ENCODE measurements at regions not wholly inside any gene's neighbourhood (a gene's known extent, or its start where the extent isn't known, plus 50 kb on each side); places are given as distances from the start of the nearest gene placed in this dataset.

- H4K20me1 ChIP-seq (ENCODE audit: insufficient read depth): no peaks in the 10 kb centered on the region
- H3K4me3 ChIP-seq: no peak overlapping the region
- BruUV-seq (replicated peaks): no TSS peak
- no peaks in the 10 kb centered on the region for H3K27me3 ChIP-seq (ENCODE audit: insufficient read depth, low read depth)
- no peaks in the 10 kb centered on the region for H3K9me2 ChIP-seq (ENCODE audit: insufficient read depth)
- H3K79me2 ChIP-seq (ENCODE audit: low read depth): no peaks in the 10 kb centered on the region
- no peaks in the 10 kb centered on the region for H3K9me3 ChIP-seq (ENCODE audit: insufficient read depth, low read depth)
- H3F3A ChIP-seq (ENCODE audit: insufficient read depth, low read depth): no peaks in the 10 kb centered on the region
- TF ChIP-seq CTCF (conservative IDR thresholded peaks at IDR 0.05) (no peak), EZH2 (IDR thresholded peaks at IDR 0.05; ENCODE audit: low read depth) (no peak)
- intact Hi-C loops (cut with micrococcal nuclease; ENCODE audit: unreplicated experiment): no loop called here
- no peaks in the 10 kb centered on the region for H3K4me1 ChIP-seq (replicated peaks; ENCODE audit: insufficient read depth)
- H3K4me2 ChIP-seq: no peak overlapping the region
- ChIA-PET POLR2A (ENCODE audit: unreplicated experiment) (no interaction called here), CTCF (no interaction called here)
- H3K27ac ChIP-seq: no peak overlapping the region
- no peak overlapping the region for H2AFZ ChIP-seq
- DNase-seq: no peak
- no peaks in the 10 kb centered on the region for H3K36me3 ChIP-seq (ENCODE audit: low read depth)
Observed at GRCh38 chrX:146154191-146154590, 336.6 kb downstream of the SLITRK2 start.

GRCh38 chrX:146160443-146161203 lies 343.0 kb downstream of the SLITRK2 start:
- Histone ChIP-seq H3K4me2 (no peak overlapping the region), H3K4me3 (no peak overlapping the region), H3K27ac (no peak overlapping the region), H3K9me2 (ENCODE audit: insufficient read depth) (no peaks in the 10 kb centered on the region), H3K79me2 (ENCODE audit: low read depth) (no peaks in the 10 kb centered on the region), H3K9me3 (ENCODE audit: insufficient read depth, low read depth) (no peaks in the 10 kb centered on the region), H2AFZ (no peak overlapping the region), H3K27me3 (ENCODE audit: insufficient read depth, low read depth) (no peaks in the 10 kb centered on the region), H4K20me1 (ENCODE audit: insufficient read depth) (no peaks in the 10 kb centered on the region), H3F3A (ENCODE audit: insufficient read depth, low read depth) (no peaks in the 10 kb centered on the region), H3K4me1 (replicated peaks; ENCODE audit: insufficient read depth) (no peaks in the 10 kb centered on the region), H3K36me3 (ENCODE audit: low read depth) (no peaks in the 10 kb centered on the region)
- intact Hi-C loops (cut with micrococcal nuclease; ENCODE audit: unreplicated experiment): no loop called here
- ChIA-PET POLR2A (ENCODE audit: unreplicated experiment) (no interaction called here), CTCF (no interaction called here)
- no peak for TF ChIP-seq EZH2 (IDR thresholded peaks at IDR 0.05; ENCODE audit: low read depth)
- no peak for TF ChIP-seq CTCF (conservative IDR thresholded peaks at IDR 0.05)
- BruUV-seq (replicated peaks): no TSS peak
- no peak for DNase-seq

DNA sequence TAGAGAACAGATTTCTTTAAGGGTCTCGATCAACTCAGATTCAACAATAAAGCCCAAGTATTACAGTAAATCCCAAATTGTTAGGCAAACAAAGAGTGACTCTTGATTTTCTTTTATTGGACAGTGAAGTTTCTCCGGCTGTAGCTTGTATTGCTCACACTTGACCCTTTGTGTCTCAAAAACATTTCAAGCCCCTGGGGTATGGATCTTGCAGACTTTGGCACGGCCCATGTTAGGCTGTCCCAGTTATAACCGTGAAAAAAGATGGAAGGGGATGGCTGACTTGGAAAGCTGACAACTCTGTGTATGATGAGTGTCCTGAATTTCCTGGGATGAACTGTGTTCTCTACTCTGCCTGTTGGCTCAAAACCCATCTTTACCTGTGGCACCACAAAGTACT lies 356.1 kb downstream of the SLITRK2 start:
- Histone ChIP-seq H3K27ac (no peak overlapping the region), H4K20me1 (ENCODE audit: insufficient read depth) (0 out of 2 replicates have a peak, but pooled peaks cover 3% of the 10 kb centered on the region), H3K4me2 (no peak overlapping the region), H3K9me3 (ENCODE audit: insufficient read depth, low read depth) (no peaks in the 10 kb centered on the region), H3K36me3 (ENCODE audit: low read depth) (no peaks in the 10 kb centered on the region), H3F3A (ENCODE audit: insufficient read depth, low read depth) (no peaks in the 10 kb centered on the region), H3K27me3 (ENCODE audit: insufficient read depth, low read depth) (peaks cover 18% of the 10 kb centered on the region; the same call in 1 of the 2 replicates), H3K9me2 (ENCODE audit: insufficient read depth) (no peaks in the 10 kb centered on the region), H3K4me1 (replicated peaks; ENCODE audit: insufficient read depth) (no peaks in the 10 kb centered on the region), H3K79me2 (ENCODE audit: low read depth) (no peaks in the 10 kb centered on the region), H2AFZ (no peak overlapping the region), H3K4me3 (no peak overlapping the region)
- DNase-seq: no peak
- CTCF ChIA-PET: no interaction called here
- POLR2A ChIA-PET (ENCODE audit: unreplicated experiment): no interaction called here
- BruUV-seq (replicated peaks): no TSS peak
- intact Hi-C loops (cut with micrococcal nuclease; ENCODE audit: unreplicated experiment): no loop called here
- TF ChIP-seq EZH2 (IDR thresholded peaks at IDR 0.05; ENCODE audit: low read depth) (no peak), CTCF (conservative IDR thresholded peaks at IDR 0.05) (no peak)

All from PC-9 (cell line).